ENCODE measurements at regions not wholly inside any gene's neighbourhood (a gene's known extent, or its start where the extent isn't known, plus 50 kb on each side); places are given as distances from the start of the nearest gene placed in this dataset.

- TF ChIP-seq ZFP3 (CRISPR knock-in tag; IDR thresholded peaks at IDR 0.05) (no peak), PATZ1 (CRISPR knock-in tag; IDR thresholded peaks at IDR 0.05; ENCODE audit: borderline replicate concordance) (no peak), GLIS3 (CRISPR knock-in tag; IDR thresholded peaks at IDR 0.05) (no peak), CREB5 (CRISPR knock-in tag; IDR thresholded peaks at IDR 0.05; ENCODE audit: low read depth) (no peak), CSRNP3 (CRISPR knock-in tag; IDR thresholded peaks at IDR 0.05) (no peak), ZNF565 (CRISPR knock-in tag; conservative IDR thresholded peaks at IDR 0.05; ENCODE audit: low read depth) (no peak), TOX (CRISPR knock-in tag; IDR thresholded peaks at IDR 0.05; ENCODE audit: borderline replicate concordance) (no peak), RARB (CRISPR knock-in tag; IDR thresholded peaks at IDR 0.05) (no peak), OSR1 (CRISPR knock-in tag; IDR thresholded peaks at IDR 0.05) (no peak), ZFP30 (CRISPR knock-in tag; IDR thresholded peaks at IDR 0.05) (no peak), CSDC2 (CRISPR knock-in tag; IDR thresholded peaks at IDR 0.05) (no peak), PPARA (CRISPR knock-in tag; IDR thresholded peaks at IDR 0.05; ENCODE audit: borderline replicate concordance) (no peak), TCF4 (CRISPR knock-in tag; IDR thresholded peaks at IDR 0.05; ENCODE audit: borderline replicate concordance) (no peak)
These were observed 299.7 kb upstream of the PRDM1 start for GRCh38 chr6:105786449-105786848.

All from SK-N-SH treated with all-trans-retinoic acid at 6 μM for 48 hours (cell line).